ENCODE measurements at regions not wholly inside any gene's neighbourhood (a gene's known extent, or its start where the extent isn't known, plus 50 kb on each side); places are given as distances from the start of the nearest gene placed in this dataset.

DNA sequence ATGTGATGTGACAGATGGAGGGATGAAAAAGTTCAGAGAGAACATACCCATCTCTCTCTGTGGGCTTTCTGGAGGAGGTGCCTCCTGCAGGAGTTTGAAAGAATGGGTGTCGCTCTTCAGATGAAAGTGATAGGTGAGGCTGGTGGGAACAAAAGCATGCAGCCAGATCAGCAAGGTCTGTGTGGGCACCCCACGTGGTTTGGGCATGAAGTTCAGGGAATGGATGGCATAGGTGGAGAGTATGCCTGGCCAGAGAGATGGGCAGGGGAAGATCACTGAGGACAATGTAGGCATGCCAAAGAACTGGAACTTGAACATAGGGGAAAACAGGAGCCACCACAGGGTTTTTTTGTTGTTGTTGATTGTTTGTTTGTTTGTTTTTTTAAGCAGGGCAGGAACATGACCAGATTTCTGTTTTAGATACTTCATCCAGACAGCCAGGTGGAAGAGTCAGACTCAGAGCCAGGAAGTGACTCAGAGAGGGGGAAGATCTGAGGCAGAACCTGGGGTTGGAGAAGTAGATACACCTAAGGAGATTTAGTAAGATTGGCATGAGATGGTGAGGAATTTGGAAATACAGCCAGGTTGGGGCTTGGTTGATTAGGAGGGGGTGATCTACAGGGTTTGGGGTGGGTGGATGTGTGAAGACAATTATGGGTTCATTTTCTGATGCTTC is 64.8 kb upstream of the CLSTN2 start:
- no peak for DNase-seq

DNA sequence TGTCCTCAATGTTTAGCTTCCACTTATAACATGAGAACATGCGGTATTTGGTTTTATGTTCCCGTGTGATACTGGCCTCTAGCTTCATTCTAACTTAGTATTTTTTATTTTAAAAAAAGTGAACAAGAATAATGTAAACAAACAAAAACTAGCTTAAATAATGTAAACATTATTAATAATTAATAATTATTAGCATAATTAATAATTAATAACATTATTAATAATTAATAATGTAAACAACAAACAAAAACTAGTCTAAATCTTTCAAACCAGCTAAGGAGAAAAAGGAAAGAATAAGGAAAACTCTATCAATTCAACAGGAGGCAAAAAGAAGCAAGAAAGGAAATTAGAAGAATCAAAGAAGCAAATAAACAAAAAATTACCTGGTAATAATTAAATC is 66.2 kb upstream of the CLSTN2 start:
- DNase-seq, result no peak

DNA sequence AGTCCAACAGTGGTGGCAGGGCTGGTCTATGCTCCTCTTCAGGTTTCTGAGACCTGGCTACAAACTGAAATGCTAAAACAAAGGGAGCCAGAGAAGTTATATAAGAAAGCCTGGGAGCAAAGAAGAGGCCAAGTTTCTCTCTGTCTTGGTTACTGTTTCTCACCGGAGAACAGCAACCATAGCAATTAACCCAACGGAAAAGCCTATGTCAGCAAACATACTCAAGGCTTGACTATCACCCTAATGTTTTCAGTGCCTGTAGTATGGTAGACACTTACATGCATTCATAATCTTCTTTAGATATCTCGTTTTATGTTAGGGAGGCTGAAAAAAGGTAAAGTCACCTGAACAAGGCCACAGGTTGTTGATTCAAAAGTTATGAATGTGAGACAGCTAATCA is 86.3 kb upstream of the CLSTN2 start:
- no peak for DNase-seq

DNA sequence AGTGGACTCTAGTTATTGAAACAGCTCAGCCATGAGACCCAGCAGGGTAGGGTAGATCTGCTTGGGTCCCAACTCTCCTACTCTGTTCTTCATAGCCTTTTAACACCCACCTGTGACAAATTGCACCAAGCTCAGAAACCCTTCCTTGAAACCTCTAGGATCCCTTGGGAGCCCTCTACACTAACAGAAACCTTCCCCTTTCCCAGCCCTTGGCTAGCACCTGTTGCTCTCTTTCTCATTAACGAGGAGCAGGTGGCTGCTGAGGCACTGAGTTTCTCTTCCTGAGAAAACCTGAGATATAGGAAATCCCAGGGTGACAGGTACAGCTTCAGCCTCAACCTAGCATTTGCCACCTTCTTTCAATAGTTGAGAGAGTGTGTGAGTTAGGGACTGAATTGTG is 88.3 kb upstream of the CLSTN2 start:
- no peak for DNase-seq

DNA sequence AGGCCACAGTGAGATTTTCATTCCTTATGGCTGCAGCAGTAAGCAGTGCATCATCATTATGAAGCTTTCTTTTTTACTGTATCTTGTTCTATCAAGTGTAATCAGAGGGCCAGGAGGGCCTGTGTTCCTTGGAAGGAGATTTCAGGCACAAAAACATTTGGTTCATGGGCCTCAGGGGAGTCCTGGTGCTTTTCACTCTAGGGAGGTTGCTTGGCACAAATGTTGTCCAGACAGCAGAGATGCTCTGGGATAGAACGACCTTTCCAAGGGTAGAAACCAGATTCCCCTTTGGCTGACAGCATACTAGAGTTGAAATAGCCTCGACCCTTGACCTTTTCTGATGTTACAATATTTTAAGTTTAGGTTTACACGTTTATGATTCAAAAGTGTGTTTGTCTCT is 95.3 kb upstream of the CLSTN2 start:
- DNase-seq, result no peak

DNA sequence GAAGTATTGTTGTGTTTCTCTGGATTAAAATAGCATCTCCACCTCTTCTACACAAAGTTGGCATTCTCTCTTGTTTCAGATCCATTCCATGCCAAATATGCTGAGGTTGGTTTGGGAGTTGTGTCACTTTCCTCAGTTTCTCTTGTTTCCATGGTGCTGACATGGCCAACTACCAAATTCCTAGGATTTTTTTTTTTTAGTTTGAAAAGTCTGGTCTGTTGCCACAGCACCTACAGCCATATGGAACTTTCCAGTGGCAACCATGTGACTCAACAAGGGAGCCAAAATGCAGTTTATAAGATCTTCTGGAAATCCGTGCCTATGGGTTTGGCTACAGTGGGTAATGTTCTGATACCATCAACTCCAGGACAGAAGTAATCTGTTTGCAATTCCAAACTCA is 96.0 kb upstream of the CLSTN2 start:
- DNase-seq, result no peak

DNA sequence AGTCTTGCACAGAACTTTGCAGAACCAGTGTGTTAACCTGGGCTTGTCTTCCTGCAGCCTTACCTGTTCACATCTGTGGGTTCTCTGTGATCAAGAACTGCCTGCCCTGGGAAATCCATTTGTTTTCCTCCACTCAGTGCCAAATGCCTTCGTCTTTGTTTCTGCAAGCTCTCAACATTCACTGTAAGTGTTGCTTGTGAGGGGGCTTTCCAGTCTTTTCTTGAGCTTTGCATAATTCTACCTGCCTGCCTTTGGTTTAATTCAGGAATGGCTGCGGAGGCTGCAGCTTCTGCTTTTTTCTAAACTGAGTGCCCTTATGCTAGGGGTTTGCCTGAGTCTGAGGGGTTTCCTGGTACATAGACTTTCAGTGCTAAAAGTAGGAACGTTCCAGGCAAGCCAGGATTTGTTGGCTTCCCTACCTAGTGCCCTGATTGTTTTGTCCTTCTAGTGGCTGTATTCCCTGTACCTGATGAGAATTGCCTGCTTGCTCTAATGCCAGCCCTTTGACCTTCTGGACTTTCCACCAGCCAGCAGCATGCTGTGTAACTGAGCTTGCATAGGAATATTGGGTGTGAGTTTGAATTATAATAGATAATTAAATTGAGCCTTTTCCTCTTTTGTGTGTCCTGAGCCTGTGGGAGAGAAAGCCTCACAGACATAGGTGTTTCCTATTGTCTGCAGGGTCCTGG is 96.6 kb upstream of the CLSTN2 start:
- DNase-seq, result no peak

DNA sequence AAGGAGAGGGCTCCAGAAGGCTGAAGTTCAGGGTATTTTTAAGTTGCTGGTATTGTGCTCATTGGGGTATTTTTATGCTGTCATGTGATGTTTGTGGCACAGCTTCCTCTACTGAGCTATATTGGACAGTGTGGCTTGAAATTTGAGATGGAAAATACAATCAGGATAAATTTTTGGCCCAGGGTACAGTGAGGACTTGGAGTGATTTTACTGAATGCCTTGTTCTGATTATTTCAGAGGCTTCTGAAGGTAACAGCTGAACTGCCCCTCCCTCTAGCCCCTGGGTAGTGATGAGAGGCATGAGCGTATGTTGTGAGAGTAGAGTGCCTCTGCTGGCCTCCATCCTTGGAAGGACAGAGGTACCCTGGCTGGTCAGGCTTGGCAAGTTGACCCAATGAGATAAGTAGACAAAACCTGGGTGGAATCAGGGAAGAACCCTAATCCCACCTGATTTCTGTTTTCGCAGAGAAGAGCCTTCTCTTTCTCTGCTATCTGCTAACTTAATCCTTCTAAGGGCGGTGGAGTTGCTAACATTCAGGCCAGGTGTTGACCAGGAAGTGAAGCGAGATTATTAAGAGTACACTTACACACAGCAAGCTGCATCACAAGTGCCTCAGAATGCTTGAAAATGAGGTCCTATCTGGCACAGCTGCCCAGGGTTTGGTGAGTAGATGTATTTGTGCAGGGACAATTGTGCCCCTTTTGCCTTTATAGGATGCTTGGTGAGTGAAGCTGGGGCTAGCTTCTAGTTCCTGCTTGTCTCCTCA is 98.1 kb upstream of the CLSTN2 start:
- DNase-seq, result no peak

DNA sequence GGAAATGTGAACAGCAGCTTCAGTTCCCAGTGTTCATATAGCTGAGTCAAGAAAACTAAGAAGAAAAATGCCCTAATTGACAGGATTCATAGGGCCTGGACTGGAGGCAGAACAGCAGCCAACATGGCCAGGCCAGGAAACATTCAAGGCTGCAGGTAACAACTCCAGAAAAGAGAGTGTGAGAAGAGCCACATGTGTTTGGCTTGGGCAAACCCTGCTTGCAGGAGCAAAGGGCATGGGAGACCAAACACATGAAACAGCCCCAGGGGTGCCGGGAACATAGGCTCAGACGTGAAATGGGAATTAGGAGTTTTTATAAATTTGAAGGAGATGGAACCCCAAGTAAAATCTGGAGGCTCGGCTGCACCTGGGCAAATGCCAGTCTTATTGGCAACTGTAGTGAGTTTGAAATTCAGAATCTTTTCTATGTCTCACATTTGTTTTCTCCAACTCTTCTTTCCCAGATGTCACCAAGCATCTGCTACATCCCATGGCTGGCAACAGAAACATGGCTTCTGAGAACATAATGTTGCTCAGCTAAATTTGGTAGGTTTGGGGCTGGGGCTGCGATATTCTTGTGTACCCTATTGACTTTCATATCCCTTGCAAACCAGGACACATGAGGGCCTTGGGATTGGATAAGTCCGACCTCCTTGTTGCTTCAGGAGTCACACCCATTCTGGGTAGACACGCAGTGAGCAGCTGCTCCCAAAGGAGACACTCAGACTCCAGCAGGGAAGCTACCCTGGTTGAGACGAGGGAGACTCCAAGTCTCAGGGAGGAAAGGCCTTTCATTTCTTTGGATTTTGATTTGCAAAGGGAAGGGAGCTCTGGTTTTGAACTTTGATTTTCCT is 98.9 kb upstream of the CLSTN2 start:
- DNase-seq, result no peak

DNA sequence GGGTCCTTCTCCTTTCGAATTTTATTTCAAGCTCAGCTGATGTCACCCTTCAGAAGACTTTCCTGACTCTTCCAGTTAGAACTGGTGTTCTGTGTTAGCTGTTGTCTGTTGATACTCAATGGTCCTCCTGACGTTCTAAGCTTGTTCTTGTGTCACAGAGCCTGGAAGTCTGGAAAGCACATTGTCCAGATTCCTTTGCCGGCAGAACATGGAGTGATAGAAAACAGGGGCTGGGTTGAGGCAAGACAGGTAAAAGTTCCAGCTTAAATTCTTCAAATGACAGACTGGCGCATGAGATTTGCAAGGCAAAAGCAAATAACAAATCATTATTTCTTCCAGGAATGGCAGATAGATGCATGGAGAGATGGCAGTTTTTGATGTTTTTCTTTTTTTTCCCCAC is 102.0 kb upstream of the CLSTN2 start:
- DNase-seq, result no peak

DNA sequence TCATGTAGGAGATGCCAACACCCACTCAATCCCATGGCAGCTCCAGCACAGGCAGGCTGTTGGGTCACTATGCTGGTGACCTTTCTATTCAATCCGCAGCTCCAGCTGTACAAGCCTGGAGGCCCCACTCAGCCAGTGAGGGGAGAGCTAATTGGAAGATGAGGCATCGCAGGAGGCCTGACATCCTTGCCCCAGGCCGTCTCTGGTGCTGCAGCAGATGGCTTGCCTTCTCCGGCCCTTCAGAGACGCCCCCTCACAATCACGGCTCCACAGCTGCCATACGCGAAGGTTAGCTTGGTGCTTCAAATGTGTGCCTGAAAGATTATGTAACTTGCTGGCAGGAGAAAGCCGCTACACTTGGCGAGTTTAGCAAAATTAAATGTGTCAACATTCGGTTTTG is 104.2 kb upstream of the CLSTN2 start:
- DNase-seq, result no peak

DNA sequence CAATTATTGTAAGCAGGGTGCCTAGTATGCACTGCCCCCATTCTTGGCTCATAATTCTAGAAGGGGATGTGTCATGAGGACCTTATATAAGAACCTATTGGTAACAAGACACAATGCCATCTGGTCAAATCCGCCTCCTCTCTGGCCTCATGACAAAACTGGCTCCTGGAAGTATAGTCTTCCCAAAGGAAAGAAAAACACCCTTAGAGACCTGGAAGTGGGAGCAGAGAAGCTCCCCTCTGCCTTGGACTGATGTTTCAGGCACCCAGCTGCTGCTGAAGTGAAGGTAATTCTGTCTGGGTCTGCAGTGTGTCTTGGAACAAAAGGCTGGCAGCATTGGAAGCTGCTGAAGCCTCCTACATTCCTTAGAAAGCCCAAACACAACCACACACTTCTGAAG is 107.2 kb upstream of the CLSTN2 start:
- no peak for DNase-seq

DNA sequence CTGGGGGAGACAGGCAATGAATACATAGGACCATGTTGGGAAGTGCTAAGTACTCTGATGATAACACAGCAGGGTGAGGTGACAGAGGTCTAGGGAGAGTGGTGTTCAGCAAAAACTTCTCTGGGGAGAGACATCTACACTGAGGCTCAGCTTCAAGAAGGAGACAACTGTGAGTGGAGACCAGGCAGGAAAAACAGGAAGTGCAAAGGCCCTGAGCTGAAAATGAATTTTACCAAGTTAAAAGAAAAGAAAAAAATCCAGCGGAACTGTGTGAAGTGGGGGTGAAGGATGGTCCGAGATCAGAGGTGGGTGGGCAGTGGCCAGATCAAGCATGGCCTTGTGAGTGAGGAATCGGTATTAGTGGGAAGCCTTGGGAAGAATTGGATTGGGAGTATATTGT is 110.1 kb upstream of the CLSTN2 start:
- no peak for DNase-seq

DNA sequence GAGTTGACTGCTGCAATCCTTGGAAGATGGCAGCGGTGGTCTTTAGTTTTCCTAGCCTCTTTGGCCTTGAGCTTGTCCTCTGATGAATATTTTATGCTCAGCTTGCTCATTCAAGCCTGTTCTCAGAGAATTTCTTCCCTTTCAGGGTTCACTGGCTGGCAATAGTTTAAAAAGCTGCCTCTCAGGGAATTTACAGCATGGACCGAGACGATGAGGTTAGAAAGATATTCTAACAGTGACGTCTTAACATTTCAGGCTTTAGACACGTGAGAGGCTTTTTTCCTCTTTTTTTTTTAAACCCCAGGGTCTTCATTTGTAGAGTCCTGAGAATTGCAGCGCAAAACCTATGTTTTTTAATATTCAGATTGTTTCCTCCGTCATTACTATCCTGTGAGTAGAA is 120.3 kb upstream of the CLSTN2 start:
- no peak for DNase-seq

DNA sequence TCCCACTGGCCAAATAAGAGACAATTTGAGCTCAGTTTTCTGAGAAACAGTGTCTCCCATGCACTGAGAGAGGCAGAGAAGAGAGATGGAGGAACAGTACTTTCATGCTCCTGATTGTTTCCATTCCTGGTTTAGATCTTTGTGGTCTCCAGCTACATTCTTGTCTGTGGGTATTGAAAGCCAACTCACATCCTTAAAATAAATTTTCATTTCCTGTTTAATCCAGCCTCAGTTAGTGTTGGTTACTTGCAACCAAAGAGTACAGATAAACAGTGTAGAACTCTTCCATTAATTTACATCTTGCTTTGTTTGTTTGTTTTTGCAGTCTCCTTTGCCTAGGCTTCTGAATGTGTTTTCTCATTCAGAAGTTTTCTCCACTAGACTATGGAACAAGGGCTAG is 123.7 kb upstream of the CLSTN2 start:
- no peak for DNase-seq

DNA sequence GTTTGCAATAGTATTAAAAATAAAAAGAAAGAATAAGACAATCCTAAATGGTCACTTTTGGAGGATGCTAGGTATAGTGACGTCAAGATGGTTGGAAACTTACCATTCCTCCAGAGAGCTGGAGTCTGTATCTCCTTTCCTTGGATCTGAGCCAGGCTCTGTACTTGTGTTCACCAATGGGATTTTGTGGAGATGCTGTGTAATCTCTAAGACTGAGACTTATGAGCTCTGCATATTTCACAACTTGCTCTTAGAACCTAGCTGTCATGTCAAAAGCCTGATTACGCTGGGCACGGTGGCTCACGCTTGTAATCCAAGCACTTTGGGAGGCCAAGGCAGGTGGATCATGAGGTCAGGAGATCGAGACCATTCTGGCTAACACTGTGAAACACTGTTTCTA is 126.8 kb upstream of the CLSTN2 start:
- DNase-seq, result no peak

DNA sequence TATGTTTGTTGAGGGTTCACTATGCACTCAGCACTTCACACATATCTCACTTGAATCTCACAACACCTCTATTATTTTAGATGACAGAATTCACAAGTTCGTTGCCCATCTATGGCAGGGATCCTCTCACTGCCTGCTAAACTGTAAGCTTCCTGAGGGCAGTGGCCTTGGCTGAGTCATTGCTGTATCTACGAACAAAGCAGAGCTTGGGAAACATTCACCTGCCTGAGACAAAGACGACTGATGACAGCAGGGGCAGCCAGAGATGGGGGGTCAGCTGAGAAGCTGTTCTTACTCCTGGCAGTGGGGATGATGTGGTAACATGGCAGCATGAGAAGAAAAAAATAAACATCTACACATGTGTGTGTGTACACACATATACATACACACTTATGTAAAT is 125.5 kb upstream of the NMNAT3 start:
- no peak for DNase-seq

DNA sequence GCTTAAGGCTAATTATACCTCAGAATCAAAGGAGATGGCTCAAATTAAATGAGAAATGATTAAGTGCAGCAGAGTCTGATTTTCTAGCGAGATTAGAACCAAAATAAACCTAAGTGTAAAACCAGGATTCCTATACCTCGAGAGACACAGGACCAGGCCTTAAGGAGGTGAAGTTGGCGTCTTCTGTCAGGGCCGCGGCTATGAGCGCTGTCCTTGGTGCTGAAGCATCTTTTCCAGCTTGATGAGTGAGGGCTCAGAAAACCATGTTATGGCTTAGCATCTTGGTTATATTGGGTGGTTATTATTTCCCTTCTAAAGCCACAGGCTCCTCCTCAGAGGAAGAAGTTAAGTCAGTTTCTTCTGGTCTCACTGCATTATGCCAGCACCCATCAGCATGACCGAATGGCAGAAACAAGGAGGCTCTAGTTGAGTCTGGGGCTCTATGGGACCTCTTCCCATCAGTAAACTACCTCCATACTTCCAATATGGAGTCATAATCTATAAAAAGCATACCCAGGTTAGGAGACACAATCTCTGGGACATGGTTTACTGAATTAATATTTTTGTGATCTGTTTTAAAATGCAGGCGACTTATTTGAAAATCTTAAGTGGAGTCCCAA is 120.1 kb upstream of the NMNAT3 start:
- DNase-seq, result peak; percentile 11

DNA sequence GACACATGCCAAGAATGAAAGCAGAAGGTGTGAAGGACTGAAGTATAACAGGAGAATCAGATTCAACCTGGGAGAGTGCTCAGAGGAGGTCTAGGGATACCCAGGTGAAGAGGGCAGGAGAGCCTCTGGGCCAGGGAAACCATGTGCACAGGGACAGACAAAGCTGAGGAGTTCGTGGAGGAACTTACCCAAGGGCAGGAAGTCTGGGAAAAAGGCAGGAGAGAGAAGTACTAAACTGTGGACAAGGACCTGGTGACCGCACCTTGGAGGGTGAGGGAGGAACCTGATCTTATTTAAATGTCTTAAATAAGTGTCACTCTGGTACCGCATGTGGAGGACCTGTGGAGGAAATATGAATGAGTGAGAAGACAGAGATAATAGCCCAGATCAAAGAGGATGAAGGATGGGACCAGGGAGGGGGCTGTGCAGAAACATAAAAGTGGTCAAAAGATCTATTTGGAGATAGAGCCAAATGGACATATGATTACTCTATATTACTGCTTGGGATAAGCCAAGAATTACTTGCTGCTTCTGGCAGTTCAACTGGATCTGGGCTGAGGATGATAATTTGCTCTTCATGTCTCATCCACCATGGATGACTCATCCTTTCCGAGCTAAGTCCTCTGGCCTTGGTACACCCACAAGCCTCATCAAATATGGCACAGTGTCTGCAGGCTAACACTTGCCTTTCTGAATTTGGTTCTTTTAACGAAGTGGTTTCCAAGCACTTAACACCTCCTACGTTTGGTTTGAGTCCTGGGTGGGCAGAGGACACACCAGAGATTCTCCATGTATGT is 116.9 kb upstream of the NMNAT3 start:
- DNase-seq, result no peak

DNA sequence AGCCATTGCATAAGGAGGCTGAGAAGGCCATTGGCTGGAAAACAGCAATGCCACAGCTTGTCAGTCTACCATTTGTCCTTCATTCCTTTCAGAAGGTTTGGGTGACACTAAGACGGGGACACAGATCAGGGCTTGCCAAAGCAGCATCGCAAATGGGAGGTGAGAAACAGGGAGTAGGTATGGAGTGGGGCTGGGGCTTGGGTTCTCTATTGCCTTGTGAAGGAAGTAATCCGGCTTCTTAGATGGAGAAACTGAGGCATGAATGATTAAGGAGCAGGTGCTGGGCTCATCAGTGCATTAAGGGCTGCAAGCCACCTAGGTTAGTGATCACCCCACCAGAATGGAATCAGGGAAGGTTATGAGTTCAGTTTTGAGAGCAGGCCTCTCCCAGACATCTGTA is 115.6 kb upstream of the NMNAT3 start:
- DNase-seq, result no peak

DNA sequence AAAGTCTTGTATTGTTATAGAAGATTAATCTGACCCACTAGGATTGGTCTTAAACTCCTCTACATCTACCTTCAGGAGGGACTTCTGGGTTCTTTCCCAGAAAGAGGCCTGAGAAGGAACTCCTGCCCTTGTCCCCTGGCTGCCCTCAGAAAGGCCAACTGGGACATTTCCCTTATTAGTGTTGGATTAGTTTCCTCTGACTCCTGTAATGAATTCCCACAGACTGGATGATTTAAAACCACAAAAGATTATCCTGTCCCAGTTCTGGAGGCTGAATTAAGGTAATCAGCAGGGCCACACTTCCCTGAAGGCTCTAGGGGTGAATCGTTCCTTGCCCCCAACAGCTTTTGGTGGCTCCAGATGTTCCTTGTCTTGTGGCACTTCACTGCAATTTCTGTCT is 102.8 kb upstream of the NMNAT3 start:
- DNase-seq, result no peak

Data from right kidney (tissue), 1 donor.